Activated CD8-positive, alpha-beta memory T cell treated with anti-CD3 and anti-CD28 coated beads, Interleukin-2, amount 10 ng/mL, durations not matched to agents 7 days and 5 days (primary cell): ENCODE measurements at regions not wholly inside any gene's neighbourhood (a gene's known extent, or its start where the extent isn't known, plus 50 kb on each side); places are given as distances from the start of the nearest gene placed in this dataset.
"Not testable (repeated sequence)": the region's sequence is repeated elsewhere in the genome, so short reads cannot be mapped to it uniquely, and the experiment has no call there.

Experiments used
- ATAC-seq: fragments of 150-1000 bp; cut with Tn5 transposase; one replicate; pipeline ENCODE4 v1.10.0; 2021; ENCODE audit warnings: moderate library complexity
- CTCF ChIA-PET: fragments of 350-600 bp; sonication (Branson Sonifier 250); formaldehyde crosslinking; loops from one replicate; lab custom pipeline; 2021; ENCODE audit warnings: antibody characterized with exemption; lab: Charles Lee
- DNase-seq: peaks from one replicate; pipeline ENCODE4 v3.0.0-alpha.2; 2020
- H3K27ac Mint-ChIP-seq: one replicate; pipeline ENCODE4 v1.8.0; 2021; ENCODE audit warnings: mild to moderate bottlenecking, mixed read lengths
- H3K27me3 Mint-ChIP-seq: one replicate; pipeline ENCODE4 v1.8.0; 2021; ENCODE audit warnings: mixed read lengths
- H3K36me3 Mint-ChIP-seq: one replicate; pipeline ENCODE4 v1.8.0; 2021; ENCODE audit warnings: mild to moderate bottlenecking, mixed read lengths
- H3K4me1 Mint-ChIP-seq: one replicate; pipeline ENCODE4 v1.8.0; 2021; ENCODE audit warnings: mixed read lengths
- H3K4me3 Mint-ChIP-seq: one replicate; pipeline ENCODE4 v1.8.0; 2021; ENCODE audit warnings: mild to moderate bottlenecking, moderate library complexity, mixed read lengths
- H3K9me3 Mint-ChIP-seq: one replicate; pipeline ENCODE4 v1.8.0; 2022; ENCODE audit warnings: low read depth, mixed read lengths

- H3K27me3 Mint-ChIP-seq, H3K4me1 Mint-ChIP-seq, H3K4me3 Mint-ChIP-seq, H3K9me3 Mint-ChIP-seq, H3K36me3 Mint-ChIP-seq, DNase-seq, ATAC-seq, CTCF ChIA-PET, H3K27ac Mint-ChIP-seq: not testable (repeated sequence)
Measured at GRCh38 chr3:161943801-161944345, 447.3 kb downstream of the OTOL1 start.

- H3K9me3 Mint-ChIP-seq, result no peaks in the 10 kb centered on the region
- no peak for DNase-seq
- CTCF ChIA-PET, result no interaction called here
Measured at GRCh38 chr3:161946443-161946960, 449.9 kb downstream of the OTOL1 start.

GRCh38 chr3:161950318-161950868, 453.8 kb downstream of the OTOL1 start:
- CTCF ChIA-PET, result no interaction called here
- H3K9me3 Mint-ChIP-seq, result peaks cover 3% of the 10 kb centered on the region
- H3K27me3 Mint-ChIP-seq, result no peaks in the 10 kb centered on the region
- no peak overlapping the region for H3K27ac Mint-ChIP-seq
- no peaks in the 10 kb centered on the region for H3K36me3 Mint-ChIP-seq
- no peaks in the 10 kb centered on the region for H3K4me1 Mint-ChIP-seq
- ATAC-seq, result no peak
- DNase-seq, result no peak
- no peak overlapping the region for H3K4me3 Mint-ChIP-seq

More at GRCh38 chr3:161946443-161946960, 449.9 kb downstream of the OTOL1 start:
- H3K36me3 Mint-ChIP-seq, result no peaks in the 10 kb centered on the region
- no peak overlapping the region for H3K27ac Mint-ChIP-seq
- H3K4me3 Mint-ChIP-seq, result no peak overlapping the region
- no peak for ATAC-seq
- no peaks in the 10 kb centered on the region for H3K4me1 Mint-ChIP-seq
- H3K27me3 Mint-ChIP-seq, result no peaks in the 10 kb centered on the region

GRCh38 chr3:161957467-161957866, 460.9 kb downstream of the OTOL1 start:
- CTCF ChIA-PET, result no interaction called here
- H3K9me3 Mint-ChIP-seq, result peaks cover 5% of the 10 kb centered on the region
- no peaks in the 10 kb centered on the region for H3K36me3 Mint-ChIP-seq
- no peak overlapping the region for H3K4me3 Mint-ChIP-seq
- H3K27ac Mint-ChIP-seq, result no peak overlapping the region
- DNase-seq (no peak), ATAC-seq (no peak)
- H3K27me3 Mint-ChIP-seq, result no peaks in the 10 kb centered on the region
- H3K4me1 Mint-ChIP-seq, result no peaks in the 10 kb centered on the region

DNA sequence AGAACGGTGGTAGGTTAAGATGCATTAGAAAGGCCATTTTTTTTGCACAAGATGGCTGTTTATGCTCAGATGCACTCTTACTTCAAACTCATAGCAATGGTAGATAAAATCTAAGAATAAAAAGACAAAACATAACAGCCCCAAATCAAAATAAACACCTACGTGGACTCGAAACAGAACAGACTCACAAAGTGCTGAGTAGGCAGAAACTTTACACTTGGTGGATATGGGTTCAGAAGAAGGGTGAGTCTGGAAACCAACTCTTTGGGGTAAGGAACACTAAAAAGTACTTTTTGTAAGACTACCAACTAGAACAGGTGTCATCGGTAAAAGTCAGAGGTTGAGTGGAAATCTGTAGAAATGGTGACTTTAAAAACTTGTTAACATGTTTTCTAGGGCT, 468.2 kb downstream of the OTOL1 start:
- no peak for DNase-seq
- no peak for ATAC-seq

GRCh38 chr3:161969867-161970266, 473.3 kb downstream of the OTOL1 start:
- Mint-ChIP-seq H3K27me3 (no peaks in the 10 kb centered on the region), H3K9me3 (no peaks in the 10 kb centered on the region), H3K27ac (no peak overlapping the region), H3K4me1 (no peaks in the 10 kb centered on the region), H3K4me3 (no peak overlapping the region), H3K36me3 (no peaks in the 10 kb centered on the region)
- ATAC-seq (no peak), DNase-seq (no peak)
- CTCF ChIA-PET, result no interaction called here

More for the DNA sequence above, 468.2 kb downstream of the OTOL1 start:
- Mint-ChIP-seq H3K27ac (no peak overlapping the region), H3K9me3 (peaks cover 6% of the 10 kb centered on the region), H3K27me3 (no peaks in the 10 kb centered on the region), H3K36me3 (no peaks in the 10 kb centered on the region), H3K4me1 (no peaks in the 10 kb centered on the region), H3K4me3 (no peak overlapping the region)
- CTCF ChIA-PET, result no interaction called here

- no peak for DNase-seq
- no peaks in the 10 kb centered on the region for H3K4me1 Mint-ChIP-seq
- H3K4me3 Mint-ChIP-seq, result no peak overlapping the region
- H3K27me3 Mint-ChIP-seq, result no peaks in the 10 kb centered on the region
- CTCF ChIA-PET, result no interaction called here
- H3K27ac Mint-ChIP-seq, result no peak overlapping the region
- H3K36me3 Mint-ChIP-seq, result no peaks in the 10 kb centered on the region
- no peak for ATAC-seq
- H3K9me3 Mint-ChIP-seq, result no peaks in the 10 kb centered on the region
Measured at GRCh38 chr3:161975201-161975600, 478.6 kb downstream of the OTOL1 start.

DNA sequence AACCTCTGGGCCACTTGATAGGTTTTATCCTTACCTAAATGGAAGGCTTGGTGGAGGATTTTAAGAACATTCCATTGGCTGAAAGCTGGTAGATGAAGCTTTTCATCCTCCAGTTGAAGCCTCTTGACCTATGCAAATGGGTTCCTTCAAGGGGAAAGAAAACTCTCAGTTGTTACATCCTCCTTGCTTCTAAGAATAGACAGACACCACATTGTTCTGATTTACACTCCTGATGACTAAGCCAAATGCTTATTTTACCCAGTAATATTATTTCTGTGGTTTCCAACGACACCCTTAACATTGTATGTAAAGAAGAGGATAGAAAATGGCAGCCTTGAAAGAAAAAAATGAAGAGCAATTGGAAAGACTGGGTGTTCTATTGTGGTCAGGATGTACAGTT, 480.5 kb downstream of the OTOL1 start:
- CTCF ChIA-PET, result no interaction called here
- ATAC-seq, result no peak
- no peak overlapping the region for H3K27ac Mint-ChIP-seq
- no peaks in the 10 kb centered on the region for H3K4me1 Mint-ChIP-seq
- H3K9me3 Mint-ChIP-seq, result no peaks in the 10 kb centered on the region
- no peaks in the 10 kb centered on the region for H3K36me3 Mint-ChIP-seq
- no peak overlapping the region for H3K4me3 Mint-ChIP-seq
- no peaks in the 10 kb centered on the region for H3K27me3 Mint-ChIP-seq
- no peak for DNase-seq

GRCh38 chr3:161977850-161978249, 481.2 kb downstream of the OTOL1 start:
- CTCF ChIA-PET, result no interaction called here
- H3K27me3 Mint-ChIP-seq, result no peaks in the 10 kb centered on the region
- H3K9me3 Mint-ChIP-seq, result no peaks in the 10 kb centered on the region
- ATAC-seq (no peak), DNase-seq (no peak)
- H3K27ac Mint-ChIP-seq, result no peak overlapping the region
- no peaks in the 10 kb centered on the region for H3K4me1 Mint-ChIP-seq
- no peaks in the 10 kb centered on the region for H3K36me3 Mint-ChIP-seq
- no peak overlapping the region for H3K4me3 Mint-ChIP-seq

GRCh38 chr3:161987933-161988332, 491.3 kb downstream of the OTOL1 start:
- H3K27ac Mint-ChIP-seq, result no peak overlapping the region

DNA sequence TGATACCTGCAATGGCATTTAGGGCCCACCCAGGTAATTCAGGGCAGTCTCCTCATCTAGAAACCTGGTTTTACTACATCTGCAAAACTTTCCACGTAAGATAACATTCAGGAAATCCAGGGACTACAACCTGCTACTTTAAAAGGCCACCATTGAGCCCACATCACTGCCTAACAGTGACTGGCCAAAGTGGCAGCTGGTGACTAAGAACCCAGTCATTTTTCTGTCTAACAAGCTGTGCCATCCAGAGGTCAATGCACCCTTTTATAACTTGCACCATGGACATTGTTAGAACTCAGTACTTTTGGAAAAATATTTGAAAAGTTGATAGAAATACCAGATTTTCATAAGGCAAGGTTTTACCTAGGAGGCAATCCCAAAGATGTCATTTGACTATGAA, 492.4 kb downstream of the OTOL1 start:
- H3K27me3 Mint-ChIP-seq, result no peaks in the 10 kb centered on the region
- H3K4me1 Mint-ChIP-seq, result no peaks in the 10 kb centered on the region
- DNase-seq, result no peak
- H3K27ac Mint-ChIP-seq, result no peak overlapping the region
- H3K4me3 Mint-ChIP-seq, result no peak overlapping the region
- CTCF ChIA-PET, result no interaction called here
- H3K36me3 Mint-ChIP-seq, result no peaks in the 10 kb centered on the region
- peaks cover 3% of the 10 kb centered on the region for H3K9me3 Mint-ChIP-seq
- ATAC-seq, result no peak

More at GRCh38 chr3:161987933-161988332, 491.3 kb downstream of the OTOL1 start:
- Mint-ChIP-seq H3K4me3 (no peak overlapping the region), H3K27me3 (no peaks in the 10 kb centered on the region), H3K4me1 (no peaks in the 10 kb centered on the region), H3K36me3 (no peaks in the 10 kb centered on the region), H3K9me3 (peaks cover 3% of the 10 kb centered on the region)
- CTCF ChIA-PET, result no interaction called here
- DNase-seq, result no peak
- no peak for ATAC-seq

- H3K4me1 Mint-ChIP-seq, result no peaks in the 10 kb centered on the region
- ATAC-seq (no peak), DNase-seq (no peak)
- H3K36me3 Mint-ChIP-seq, result no peaks in the 10 kb centered on the region
- CTCF ChIA-PET, result no interaction called here
- H3K4me3 Mint-ChIP-seq, result no peak overlapping the region
- H3K27ac Mint-ChIP-seq, result no peak overlapping the region
- no peaks in the 10 kb centered on the region for H3K27me3 Mint-ChIP-seq
- H3K9me3 Mint-ChIP-seq, result peaks cover 4% of the 10 kb centered on the region
Measured at GRCh38 chr3:161990036-161990435, 493.4 kb downstream of the OTOL1 start.

DNA sequence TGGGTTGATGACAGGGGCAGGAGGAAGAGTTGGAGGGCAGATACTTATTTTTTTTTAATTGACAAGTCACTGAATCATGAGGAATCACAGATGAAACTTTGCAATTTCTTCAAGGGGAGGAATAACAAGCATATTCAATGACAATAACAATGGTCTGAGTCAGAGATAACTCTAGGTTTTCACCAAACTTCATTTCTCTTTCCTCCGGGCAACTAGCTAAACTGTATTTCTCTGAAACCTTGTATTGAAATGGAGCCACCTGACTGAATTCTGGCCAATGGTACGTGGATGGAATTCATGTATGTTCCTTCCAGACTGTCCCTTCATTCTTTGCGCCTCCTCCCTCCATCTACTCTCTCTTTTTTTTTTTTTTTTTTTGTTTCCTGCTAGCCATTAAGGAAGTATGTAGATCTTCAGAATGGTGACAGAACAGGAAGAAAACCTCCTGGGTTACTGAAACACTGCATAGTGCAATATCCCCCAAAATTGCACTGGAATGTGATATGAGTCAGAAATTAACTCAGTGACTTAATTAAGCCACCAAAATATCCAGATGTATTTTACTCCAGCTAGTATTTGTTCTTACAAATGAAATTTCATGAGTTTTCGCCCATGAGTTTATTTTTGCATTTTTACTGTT, 495.4 kb downstream of the OTOL1 start:
- Mint-ChIP-seq H3K36me3 (no peaks in the 10 kb centered on the region), H3K27me3 (no peaks in the 10 kb centered on the region), H3K9me3 (peaks cover 4% of the 10 kb centered on the region), H3K27ac (no peak overlapping the region), H3K4me3 (no peak overlapping the region), H3K4me1 (no peaks in the 10 kb centered on the region)
- no peak for ATAC-seq
- no peak for DNase-seq
- CTCF ChIA-PET, result no interaction called here

DNA sequence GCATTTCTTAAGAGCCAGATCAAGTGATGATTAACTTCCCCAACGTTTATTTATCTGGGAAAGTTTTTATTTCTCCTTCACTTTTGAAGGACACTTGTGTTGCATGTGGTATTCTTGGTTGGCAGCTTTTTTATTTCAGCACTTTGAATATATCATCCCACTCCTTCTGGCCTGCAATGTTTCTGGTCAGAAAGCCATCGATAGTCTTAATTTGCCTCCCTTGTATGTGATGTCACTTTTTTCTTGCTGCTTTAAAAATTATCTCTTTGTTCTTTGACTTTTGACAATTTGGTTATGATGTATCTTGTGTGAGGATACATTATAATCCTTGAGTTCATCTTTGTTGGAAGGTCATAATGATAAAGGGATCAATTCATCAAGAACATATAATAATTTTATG, 503.2 kb downstream of the OTOL1 start:
- no peak for DNase-seq
- H3K4me3 Mint-ChIP-seq, result no peak overlapping the region
- H3K9me3 Mint-ChIP-seq, result peaks cover 20% of the 10 kb centered on the region
- H3K36me3 Mint-ChIP-seq, result no peaks in the 10 kb centered on the region
- H3K27me3 Mint-ChIP-seq, result no peaks in the 10 kb centered on the region
- H3K4me1 Mint-ChIP-seq, result no peaks in the 10 kb centered on the region
- no peak for ATAC-seq
- CTCF ChIA-PET, result no interaction called here
- H3K27ac Mint-ChIP-seq, result no peak overlapping the region
